Retinal pigment epithelial cell (primary cell): ENCODE measurements at regions not wholly inside any gene's neighbourhood (a gene's known extent, or its start where the extent isn't known, plus 50 kb on each side); places are given as distances from the start of the nearest gene placed in this dataset.
A peak's percentile ranks its signal among the peaks of the same experiment; 100 is the strongest.

Experiments
- DNase-seq: peaks from one replicate; pipeline ENCODE4 v3.0.0-alpha.2; 2010; ENCODE audit warnings: low read depth
- H3K4me3 ChIP-seq: 2 replicates; pipeline ENCODE4 v1.5.1; 2011; ENCODE audit warnings: mild to moderate bottlenecking, low read length, control low read depth, moderate library complexity
- CTCF ChIP-seq: conservative IDR thresholded peaks from 2 replicates; pipeline ENCODE4 v1.5.1; 2011; ENCODE audit warnings: low read depth, low read length, control low read depth, inconsistent platforms

- TF ChIP-seq CTCF: no peak
- no peak for DNase-seq
- no peak overlapping the region for H3K4me3 ChIP-seq
These were observed 73.5 kb upstream of the DTNBP1 start for GRCh38 chr6:15736297-15736696.

GRCh38 chr6:15735567-15736265, 72.9 kb upstream of the DTNBP1 start:
- TF ChIP-seq CTCF: no peak
- peak; percentile 46 for DNase-seq
- no peak overlapping the region for H3K4me3 ChIP-seq

GRCh38 chr6:15734118-15734897, 71.5 kb upstream of the DTNBP1 start:
- no peak overlapping the region for H3K4me3 ChIP-seq
- DNase-seq: no peak
- no peak for TF ChIP-seq CTCF

GRCh38 chr6:15730922-15731321, 68.1 kb upstream of the DTNBP1 start:
- no peak for DNase-seq
- no peak overlapping the region for H3K4me3 ChIP-seq
- no peak for TF ChIP-seq CTCF

GRCh38 chr6:15730442-15730841, 67.6 kb upstream of the DTNBP1 start:
- no peak for TF ChIP-seq CTCF
- H3K4me3 ChIP-seq: no peak overlapping the region
- DNase-seq: no peak

GRCh38 chr6:15722731-15723130, 59.9 kb upstream of the DTNBP1 start:
- no peak for DNase-seq
- no peak overlapping the region for H3K4me3 ChIP-seq
- TF ChIP-seq CTCF: no peak

- DNase-seq: no peak
- H3K4me3 ChIP-seq: no peak overlapping the region
- TF ChIP-seq CTCF: no peak
These were observed 54.1 kb upstream of the DTNBP1 start for GRCh38 chr6:15716889-15717288.
